ENCODE measurements at regions not wholly inside any gene's neighbourhood (a gene's known extent, or its start where the extent isn't known, plus 50 kb on each side); places are given as distances from the start of the nearest gene placed in this dataset.

GRCh38 chr2:129325151-129325550 lies 654.3 kb upstream of the RAB6C start:
- Histone ChIP-seq H3K9me3 (no peaks in the 10 kb centered on the region), H3K27ac (no peak overlapping the region), H3K4me3 (no peak overlapping the region), H3K36me3 (no peaks in the 10 kb centered on the region), H3K4me1 (no peaks in the 10 kb centered on the region), H3K27me3 (no peaks in the 10 kb centered on the region)
- in situ Hi-C loops (cut with MboI; ENCODE audit: low sequenced_read_pairs in 4 of 4) (no loop called here), intact Hi-C loops (cut with DNase I; ENCODE audit: low total_unique reads) (no loop called here)
- TF ChIP-seq CTCF (IDR thresholded peaks at IDR 0.05 in 4 of 5, conservative IDR thresholded peaks at IDR 0.05 in 1 of 5) (no peak), POLR2A (IDR thresholded peaks at IDR 0.05) (no peak)
- no peak for ATAC-seq
- DNase-seq, result no peak

GRCh38 chr2:129329574-129329973 lies 649.9 kb upstream of the RAB6C start:
- TF ChIP-seq CTCF (IDR thresholded peaks at IDR 0.05 in 4 of 5, conservative IDR thresholded peaks at IDR 0.05 in 1 of 5) (no peak), POLR2A (IDR thresholded peaks at IDR 0.05) (no peak)
- peak overlapping the region in 2 of 4 donors; percentile 39 to 53 for H3K27ac ChIP-seq
- DNase-seq (peak in 1 of 2 donors; percentile 43), ATAC-seq (peak in 1 of 2 donors; percentile 63)
- no peaks in the 10 kb centered on the region for H3K27me3 ChIP-seq
- no peaks in the 10 kb centered on the region for H3K9me3 ChIP-seq
- no peak overlapping the region for H3K4me3 ChIP-seq
- in situ Hi-C loops (cut with MboI; ENCODE audit: low sequenced_read_pairs in 4 of 4) (no loop called here), intact Hi-C loops (cut with DNase I; ENCODE audit: low total_unique reads) (no loop called here)
- H3K4me1 ChIP-seq, result peaks cover 5% of the 10 kb centered on the region in 2 donors
- H3K36me3 ChIP-seq, result no peaks in the 10 kb centered on the region

GRCh38 chr2:129330504-129330903 lies 649.0 kb upstream of the RAB6C start:
- no peak for DNase-seq
- Histone ChIP-seq H3K9me3 (no peaks in the 10 kb centered on the region), H3K4me3 (no peak overlapping the region), H3K36me3 (no peaks in the 10 kb centered on the region), H3K27me3 (no peaks in the 10 kb centered on the region), H3K27ac (peak overlapping the region in 1 of 4 donors; percentile 15), H3K4me1 (peaks cover 12% of the 10 kb centered on the region in 2 donors)
- in situ Hi-C loops (cut with MboI; ENCODE audit: low sequenced_read_pairs in 4 of 4) (no loop called here), intact Hi-C loops (cut with DNase I; ENCODE audit: low total_unique reads) (no loop called here)
- no peak for ATAC-seq
- no peak for TF ChIP-seq POLR2A (IDR thresholded peaks at IDR 0.05)
- TF ChIP-seq CTCF (IDR thresholded peaks at IDR 0.05 in 4 of 5, conservative IDR thresholded peaks at IDR 0.05 in 1 of 5), result no peak

- intact Hi-C loops (cut with DNase I; ENCODE audit: low total_unique reads), result no loop called here
- Histone ChIP-seq H3K4me3 (no peak overlapping the region), H3K27ac (no peak overlapping the region), H3K9me3 (no peaks in the 10 kb centered on the region), H3K4me1 (peaks cover 20 to 23% of the 10 kb centered on the region in 2 donors), H3K27me3 (no peaks in the 10 kb centered on the region), H3K36me3 (no peaks in the 10 kb centered on the region)
- in situ Hi-C loops (cut with MboI; ENCODE audit: low sequenced_read_pairs in 4 of 4), result no loop called here
- ATAC-seq (no peak), DNase-seq (no peak)
- TF ChIP-seq POLR2A (IDR thresholded peaks at IDR 0.05) (no peak), CTCF (IDR thresholded peaks at IDR 0.05 in 4 of 5, conservative IDR thresholded peaks at IDR 0.05 in 1 of 5) (no peak)
These were observed 647.8 kb upstream of the RAB6C start for GRCh38 chr2:129331638-129332037.

- Histone ChIP-seq H3K36me3 (no peaks in the 10 kb centered on the region), H3K9me3 (no peaks in the 10 kb centered on the region), H3K27ac (peak overlapping the region; percentile 78 to 95 (median 88)), H3K27me3 (no peaks in the 10 kb centered on the region), H3K4me1 (peaks cover 20 to 23% of the 10 kb centered on the region in 2 donors), H3K4me3 (no peak overlapping the region)
- no peak for TF ChIP-seq POLR2A (IDR thresholded peaks at IDR 0.05)
- TF ChIP-seq CTCF (IDR thresholded peaks at IDR 0.05 in 4 of 5, conservative IDR thresholded peaks at IDR 0.05 in 1 of 5), result no peak
- ATAC-seq (peak; percentile 2 to 8), DNase-seq (peak in 1 of 2 donors; percentile 31)
- intact Hi-C loops (cut with DNase I; ENCODE audit: low total_unique reads), result no loop called here
- in situ Hi-C loops (cut with MboI; ENCODE audit: low sequenced_read_pairs in 4 of 4), result no loop called here
These were observed 645.3 kb upstream of the RAB6C start for GRCh38 chr2:129334128-129334527.
